ENCODE measurements at regions not wholly inside any gene's neighbourhood (a gene's known extent, or its start where the extent isn't known, plus 50 kb on each side); places are given as distances from the start of the nearest gene placed in this dataset.

DNA sequence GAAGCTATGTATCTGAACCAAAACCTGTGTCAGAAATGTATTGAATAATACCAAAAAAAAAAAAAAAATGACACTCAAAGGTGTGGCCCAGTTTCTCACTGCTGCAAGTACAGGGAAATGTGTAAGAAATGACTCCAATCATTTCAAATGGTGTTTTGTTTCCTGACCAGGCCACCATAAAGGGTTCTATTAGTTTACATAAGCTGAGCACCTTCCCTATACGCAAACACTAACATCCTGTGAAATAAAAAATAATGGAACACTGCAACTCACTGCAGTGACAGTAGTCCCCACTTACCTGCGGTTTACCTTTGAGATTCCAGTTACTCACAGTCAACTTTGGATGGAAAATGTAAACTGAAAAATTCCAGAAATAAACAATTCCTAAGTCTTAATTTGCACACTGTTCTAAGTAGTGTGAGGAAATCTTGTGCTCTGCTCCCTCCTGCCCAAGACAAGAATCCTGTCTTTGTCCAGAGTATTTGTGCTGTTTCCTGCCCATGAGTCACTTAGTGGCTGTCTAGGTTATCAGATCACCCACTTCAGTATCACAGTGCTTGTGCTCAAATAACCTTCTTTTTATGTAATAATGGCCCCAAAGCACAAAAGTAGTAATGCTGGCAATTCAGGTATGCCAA lies 265.3 kb downstream of the RCHY1 start:
- Histone ChIP-seq H3K9me3 (no peaks in the 10 kb centered on the region), H3K4me3 (no peak overlapping the region), H3K27me3 (no peaks in the 10 kb centered on the region), H3K36me3 (no peaks in the 10 kb centered on the region), H3K27ac (no peak overlapping the region), H3K4me1 (peaks cover 0 to 11% (median 2%) of the 10 kb centered on the region in 4 donors)
- TF ChIP-seq POLR2AphosphoS5 (IDR thresholded peaks at IDR 0.05) (no peak), POLR2A (IDR thresholded peaks at IDR 0.05) (no peak), EP300 (IDR thresholded peaks at IDR 0.05) (no peak)
- TF ChIP-seq, protein P1, sequence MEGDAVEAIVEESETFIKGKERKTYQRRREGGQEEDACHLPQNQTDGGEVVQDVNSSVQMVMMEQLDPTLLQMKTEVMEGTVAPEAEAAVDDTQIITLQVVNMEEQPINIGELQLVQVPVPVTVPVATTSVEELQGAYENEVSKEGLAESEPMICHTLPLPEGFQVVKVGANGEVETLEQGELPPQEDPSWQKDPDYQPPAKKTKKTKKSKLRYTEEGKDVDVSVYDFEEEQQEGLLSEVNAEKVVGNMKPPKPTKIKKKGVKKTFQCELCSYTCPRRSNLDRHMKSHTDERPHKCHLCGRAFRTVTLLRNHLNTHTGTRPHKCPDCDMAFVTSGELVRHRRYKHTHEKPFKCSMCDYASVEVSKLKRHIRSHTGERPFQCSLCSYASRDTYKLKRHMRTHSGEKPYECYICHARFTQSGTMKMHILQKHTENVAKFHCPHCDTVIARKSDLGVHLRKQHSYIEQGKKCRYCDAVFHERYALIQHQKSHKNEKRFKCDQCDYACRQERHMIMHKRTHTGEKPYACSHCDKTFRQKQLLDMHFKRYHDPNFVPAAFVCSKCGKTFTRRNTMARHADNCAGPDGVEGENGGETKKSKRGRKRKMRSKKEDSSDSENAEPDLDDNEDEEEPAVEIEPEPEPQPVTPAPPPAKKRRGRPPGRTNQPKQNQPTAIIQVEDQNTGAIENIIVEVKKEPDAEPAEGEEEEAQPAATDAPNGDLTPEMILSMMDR (IDR thresholded peaks at IDR 0.05), result no peak
- intact Hi-C loops (cut with DNase I; ENCODE audit: low total_unique reads), result no loop called here
- peak in 1 of 2 donors; percentile 30 for DNase-seq
- WGBS, 5 donors, result 2 to 48% (median 29%) methylated on average over 2 of the region's 2 CpGs

DNA sequence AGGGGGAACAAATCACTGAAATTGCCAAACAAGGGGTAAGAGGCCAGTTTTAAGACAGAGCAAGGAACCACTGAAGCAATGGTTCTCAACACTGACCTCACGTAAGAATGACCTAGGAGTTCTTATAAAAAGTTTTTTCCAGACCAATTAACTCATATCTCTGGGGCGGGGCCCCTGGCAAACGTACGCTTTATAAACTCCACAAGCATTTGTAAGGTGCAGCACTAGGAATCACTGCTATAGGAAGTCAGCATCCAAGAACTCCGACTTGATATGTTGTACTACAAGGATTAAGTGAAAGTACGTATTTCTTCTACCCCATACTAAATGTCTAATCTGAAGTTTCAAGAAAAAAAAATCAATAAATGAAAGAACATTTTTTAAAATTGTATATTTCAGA lies 269.9 kb downstream of the RCHY1 start:
- peaks cover 0 to 7% (median 2%) of the 10 kb centered on the region in 4 donors for H3K4me1 ChIP-seq
- 38 to 62% (median 52%) methylated on average over 6 of the region's 6 CpGs for WGBS, 5 donors
- TF ChIP-seq EP300 (IDR thresholded peaks at IDR 0.05) (no peak), POLR2A (IDR thresholded peaks at IDR 0.05) (no peak), POLR2AphosphoS5 (IDR thresholded peaks at IDR 0.05) (no peak)
- TF ChIP-seq, protein P1 (IDR thresholded peaks at IDR 0.05), result no peak
- no peak for DNase-seq
- no peaks in the 10 kb centered on the region for H3K27me3 ChIP-seq
- no peak overlapping the region for H3K4me3 ChIP-seq
- intact Hi-C loops (cut with DNase I; ENCODE audit: low total_unique reads), result no loop called here
- no peak overlapping the region for H3K27ac ChIP-seq
- no peaks in the 10 kb centered on the region for H3K36me3 ChIP-seq
- peaks cover 0 to 2% (median 0%) of the 10 kb centered on the region in 4 donors for H3K9me3 ChIP-seq

DNA sequence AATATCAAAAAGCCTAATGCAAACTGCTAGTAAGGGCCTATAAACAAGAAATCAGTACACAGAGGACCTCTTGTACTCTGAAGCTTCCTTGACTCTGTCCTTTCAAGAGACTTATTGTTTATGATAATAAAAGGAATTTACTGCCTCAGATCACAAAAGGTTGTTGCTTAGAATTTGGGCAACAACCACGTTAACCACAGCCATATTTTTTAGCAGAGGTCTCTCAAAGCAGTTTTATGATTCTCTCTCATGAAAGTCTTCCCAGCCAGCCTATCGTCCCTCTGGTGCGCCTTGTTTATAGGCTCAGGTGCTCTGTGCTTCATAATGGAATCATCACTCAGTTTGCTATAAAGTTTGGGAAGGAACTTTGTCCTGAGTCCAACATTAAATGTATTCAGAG lies 270.6 kb downstream of the RCHY1 start:
- 35 to 78% (median 63%) methylated on average over 3 of the region's 3 CpGs for WGBS, 5 donors
- no peaks in the 10 kb centered on the region for H3K27me3 ChIP-seq
- no peaks in the 10 kb centered on the region for H3K36me3 ChIP-seq
- intact Hi-C loops (cut with DNase I; ENCODE audit: low total_unique reads), result no loop called here
- no peak overlapping the region for H3K27ac ChIP-seq
- H3K4me1 ChIP-seq, result no peaks in the 10 kb centered on the region
- no peak overlapping the region for H3K4me3 ChIP-seq
- no peak for DNase-seq
- peaks cover 0 to 7% (median 0%) of the 10 kb centered on the region in 4 donors for H3K9me3 ChIP-seq
- TF ChIP-seq EP300 (IDR thresholded peaks at IDR 0.05) (no peak), POLR2AphosphoS5 (IDR thresholded peaks at IDR 0.05) (no peak), POLR2A (IDR thresholded peaks at IDR 0.05) (no peak)
- TF ChIP-seq, protein P1 (IDR thresholded peaks at IDR 0.05), result no peak

DNA sequence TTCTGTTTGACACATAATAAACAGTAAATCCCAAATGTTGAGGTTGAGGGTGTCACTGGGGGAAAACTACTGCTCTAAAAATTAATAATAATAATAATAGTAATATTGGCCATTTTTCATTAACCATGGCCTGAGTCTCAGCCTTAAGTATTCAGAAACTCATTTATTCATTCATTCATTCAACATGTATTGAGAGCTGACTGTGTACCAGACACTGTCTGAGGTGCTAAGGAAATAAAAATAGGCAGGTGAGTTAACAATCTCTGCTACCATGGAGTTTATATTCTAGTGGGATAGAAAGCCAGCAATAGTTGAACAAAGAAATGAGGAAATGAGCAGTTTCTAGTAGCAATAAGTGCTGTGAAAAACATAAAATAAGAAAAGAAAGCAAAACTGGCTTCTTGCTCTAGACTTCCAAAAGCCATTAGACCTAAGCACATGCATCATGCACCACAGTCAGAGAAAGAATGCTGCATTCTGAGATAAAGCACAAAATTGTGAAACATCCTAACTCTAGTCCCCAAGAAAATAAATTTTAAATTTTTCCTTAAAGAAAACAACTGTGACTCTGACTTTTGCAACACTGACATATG lies 278.7 kb downstream of the RCHY1 start:
- Histone ChIP-seq H3K27ac (no peak overlapping the region), H3K4me3 (no peak overlapping the region), H3K27me3 (no peaks in the 10 kb centered on the region), H3K9me3 (peaks cover 0 to 7% (median 0%) of the 10 kb centered on the region in 4 donors), H3K4me1 (peaks cover 0 to 12% (median 0%) of the 10 kb centered on the region in 4 donors), H3K36me3 (no peaks in the 10 kb centered on the region)
- intact Hi-C loops (cut with DNase I; ENCODE audit: low total_unique reads), result no loop called here
- TF ChIP-seq POLR2A (IDR thresholded peaks at IDR 0.05), result no peak
- no peak for DNase-seq

DNA sequence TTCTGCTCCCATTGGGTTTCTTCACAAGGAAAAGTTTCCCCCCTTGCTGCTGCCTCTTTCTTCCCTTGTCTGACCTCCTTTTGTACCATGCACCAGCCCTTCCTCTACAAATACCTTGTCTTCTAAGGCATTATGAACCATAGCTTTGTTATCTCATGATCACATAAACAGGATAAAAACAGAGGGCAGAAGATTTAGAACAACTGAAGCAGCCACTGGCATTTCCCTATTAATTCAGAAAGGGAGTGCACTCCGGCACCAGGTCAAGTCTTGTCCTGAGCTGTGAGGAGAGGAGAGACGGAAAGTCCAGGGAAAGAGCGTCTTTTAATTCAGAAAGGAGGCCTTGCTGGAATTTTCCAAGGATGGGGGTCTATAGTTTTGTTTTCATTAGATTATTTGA lies 281.7 kb downstream of the RCHY1 start:
- intact Hi-C loops (cut with DNase I; ENCODE audit: low total_unique reads), result no loop called here
- Histone ChIP-seq H3K4me1 (peaks cover 0 to 19% (median 0%) of the 10 kb centered on the region in 4 donors), H3K4me3 (no peak overlapping the region), H3K27ac (no peak overlapping the region), H3K27me3 (no peaks in the 10 kb centered on the region), H3K36me3 (no peaks in the 10 kb centered on the region), H3K9me3 (no peaks in the 10 kb centered on the region)
- TF ChIP-seq POLR2A (IDR thresholded peaks at IDR 0.05), result no peak
- DNase-seq, result no peak
- 22 to 49% (median 27%) methylated on average over 3 of the region's 3 CpGs for WGBS, 5 donors

Measured in stomach (tissue), 8 donors.